A549 (cell line): ENCODE measurements at regions not wholly inside any gene's neighbourhood (a gene's known extent, or its start where the extent isn't known, plus 50 kb on each side); places are given as distances from the start of the nearest gene placed in this dataset.

Source experiments
- ATAC-seq, 2 experiments: fragments of 200-7000 bp in 1 of 2; fragments of >200 bp in 1 of 2; cut with Nextera tagmentation in 1 of 2; cut with Tn5 transposase in 1 of 2; 3 replicates each; pipeline versions ENCODE4 v1.8.0 to v1.9.1; 2018 to 2020; ENCODE audit warnings: mild to moderate bottlenecking in 1 of 2, moderate library complexity in 1 of 2
- CTCF ChIA-PET: fragments of 300-600 bp; sonication (Branson Sonifier 250); formaldehyde crosslinking; extraction: SDS; loops from one replicate; lab custom pipeline; 2021; ENCODE audit warnings: antibody characterized with exemption, inconsistent platforms; lab: Yijun Ruan, JAX
- POLR2A ChIA-PET: fragments of 350-600 bp; formaldehyde crosslinking; extraction: SDS; loops from one replicate; lab custom pipeline; 2021; ENCODE audit warnings: antibody characterized with exemption, inconsistent platforms; lab: Yijun Ruan, JAX
- DNase-seq, 2 experiments: peaks; one replicate each; pipeline versions ENCODE4 v3.0.0 to v3.0.0-alpha.2; 2011 to 2016; ENCODE audit warnings: low read depth in 1 of 2, low spot score in 1 of 2
- FAIRE-seq: peaks from 2 replicates; lab custom pipeline; 2011; peaks lifted over from hg19 to GRCh38; lab: Jason Lieb, UNC
- H3K27ac ChIP-seq, 2 experiments: fragments of >200 bp; sonication (Bioruptor Twin); formaldehyde crosslinking; 3 replicates each; pipeline ENCODE4 v1.5.1; 2016 to 2017
- H3K4me1 ChIP-seq: fragments of >200 bp; sonication (Bioruptor Twin); formaldehyde crosslinking; 3 replicates; pipeline ENCODE4 v1.6.1; 2016
- H3K4me2 ChIP-seq: fragments of >200 bp; sonication (Bioruptor Twin); formaldehyde crosslinking; 3 replicates; pipeline ENCODE4 v1.6.1; 2016
- H3K4me3 ChIP-seq: fragments of >200 bp; sonication (Bioruptor Twin); formaldehyde crosslinking; 3 replicates; pipeline ENCODE4 v1.5.1; 2016
- H3K9me3 ChIP-seq: fragments of >200 bp; sonication (Bioruptor Twin); formaldehyde crosslinking; 3 replicates; pipeline ENCODE4 v1.6.1; 2016
- ATOH8 ChIP-seq: fragments of 250-450 bp; sonication (Bioruptor Pico); IDR thresholded peaks from 2 replicates; pipeline ENCODE4 v1.5.0; 2020; ENCODE audit warnings: low read depth, mild to moderate bottlenecking, moderate library complexity
- CBX2 ChIP-seq: fragments of 200-600 bp; sonication (generic); IDR thresholded peaks from 2 replicates; pipeline ENCODE4 v1.6.1; 2016; ENCODE audit warnings: low read depth, mild to moderate bottlenecking, borderline replicate concordance
- CHD2 ChIP-seq: fragments of 150-350 bp; IDR thresholded peaks from 2 replicates; pipeline ENCODE4 v1.6.1; 2014; ENCODE audit warnings: low read length; ENCODE audit not compliant: partially characterized antibody
- CTCF ChIP-seq: fragments of >200 bp; sonication (Bioruptor Twin); formaldehyde crosslinking; IDR thresholded peaks from 3 replicates; pipeline ENCODE4 v1.5.1; 2016
- EP300 ChIP-seq, 2 experiments: fragments of >200 bp; sonication (Bioruptor Twin); formaldehyde crosslinking; IDR thresholded peaks; 2 replicates in 1 of 2; 3 replicates in 1 of 2; pipeline ENCODE4 v1.6.1; 2016 to 2017
- ESRRA ChIP-seq: fragments of 150-350 bp; IDR thresholded peaks from 2 replicates; pipeline ENCODE4 v1.6.1; 2014; ENCODE audit warnings: mild to moderate bottlenecking, low read length, borderline replicate concordance
- FOSL2 ChIP-seq, 2 experiments: fragments of 450-650 bp in 1 of 2; fragments of >200 bp in 1 of 2; sonication (Bioruptor Twin) in 1 of 2; formaldehyde crosslinking; IDR thresholded peaks; 2 replicates each; pipeline versions ENCODE4 v1.5.0 to v1.6.1; 2016 to 2020; ENCODE audit warnings: mild to moderate bottlenecking in 1 of 2, moderate library complexity in 1 of 2
- GATA3 ChIP-seq: IDR thresholded peaks from 2 replicates; pipeline ENCODE4 v1.6.1; 2012; ENCODE audit warnings: borderline replicate concordance
- HOXB5 ChIP-seq: fragments of 250-450 bp; sonication (Bioruptor Pico); IDR thresholded peaks from 2 replicates; pipeline ENCODE4 v1.5.0; 2020; ENCODE audit warnings: mild to moderate bottlenecking, moderate library complexity
- JUN ChIP-seq, 2 experiments: fragments of >200 bp; sonication (Bioruptor Twin); formaldehyde crosslinking; IDR thresholded peaks; 2 replicates in 1 of 2; 3 replicates in 1 of 2; pipeline ENCODE4 v1.6.1; 2016 to 2017
- KDM5A ChIP-seq: fragments of 200-600 bp; sonication (generic); IDR thresholded peaks from 2 replicates; pipeline ENCODE4 v1.6.1; 2016; ENCODE audit warnings: antibody characterized with exemption, mild to moderate bottlenecking
- MYC ChIP-seq: IDR thresholded peaks from 2 replicates; pipeline ENCODE4 v1.6.1; 2012; ENCODE audit warnings: mild to moderate bottlenecking, inconsistent platforms, low read length, improper control_type of control experiment, borderline replicate concordance
- NR3C1 ChIP-seq: fragments of >200 bp; sonication (Bioruptor Twin); formaldehyde crosslinking; IDR thresholded peaks from 3 replicates; pipeline ENCODE4 v1.6.1; 2017
- RCOR1 ChIP-seq: fragments of 150-350 bp; IDR thresholded peaks from 2 replicates; pipeline ENCODE4 v1.6.1; 2014; ENCODE audit warnings: antibody characterized with exemption, low read length, low read depth
- RFX5 ChIP-seq: fragments of 450-650 bp; IDR thresholded peaks from 2 replicates; pipeline ENCODE4 v1.7.1; 2014; ENCODE audit warnings: antibody characterized with exemption, mild to moderate bottlenecking, moderate library complexity
- SREBF2 ChIP-seq: fragments of 450-650 bp; IDR thresholded peaks from 2 replicates; pipeline ENCODE4 v1.6.1; 2014; ENCODE audit warnings: mild to moderate bottlenecking, moderate library complexity
- USF2 ChIP-seq: fragments of 450-650 bp; IDR thresholded peaks from 2 replicates; pipeline ENCODE4 v1.6.1; 2014; ENCODE audit warnings: antibody characterized with exemption
- ZC3H11A ChIP-seq: fragments of 450-650 bp; IDR thresholded peaks from 2 replicates; pipeline ENCODE4 v1.6.1; 2014; ENCODE audit warnings: antibody characterized with exemption, mild to moderate bottlenecking
- WGBS: methylation state at CpG from one replicate; pipeline ENCODE4 v1.1.6; 2017; ENCODE audit errors: missing lambda C conversion rate; 5-methylcytosine and 5-hydroxymethylcytosine counted together
- TF ChIP-seq, protein P1 (sequence below): IDR thresholded peaks from 2 replicates; pipeline ENCODE4 v1.6.1; 2012

DNA sequence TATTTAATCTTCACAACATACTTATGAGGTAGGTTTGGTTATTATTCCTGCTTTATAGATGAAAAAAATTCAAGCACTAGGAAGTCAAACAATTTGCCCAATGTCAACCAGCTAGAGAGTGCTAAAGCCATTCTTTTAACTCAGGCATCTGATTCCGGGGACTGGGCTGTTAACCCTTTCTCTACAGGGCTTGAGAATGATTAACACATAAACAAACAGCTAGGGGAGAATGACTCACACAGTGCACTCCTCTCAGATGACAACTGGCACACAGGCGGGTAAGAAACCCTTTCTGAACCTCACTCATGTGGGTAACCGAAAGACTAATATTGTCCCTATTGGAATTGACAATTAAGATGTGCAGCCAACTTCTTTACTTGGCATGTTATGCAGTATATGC, 86.3 kb upstream of the FSHR start:
- Histone ChIP-seq H3K9me3 (0 out of 3 replicates have a peak, but pooled peaks cover 2% of the 10 kb centered on the region), H3K4me2 (0 out of 3 replicates have a peak overlapping the region, but pooled peaks have one; percentile 18), H3K4me1 (no peaks in the 10 kb centered on the region), H3K4me3 (no peak overlapping the region), H3K27ac (no peak overlapping the region)
- no peak for TF ChIP-seq FOSL2 (IDR thresholded peaks at IDR 0.05)
- 0 out of 2 replicates have a peak, but pooled peaks have one; percentile 3 for TF ChIP-seq FOSL2 (CRISPR knock-in tag; IDR thresholded peaks at IDR 0.05)
- TF ChIP-seq GATA3: no peak
- no peak for TF ChIP-seq EP300 (IDR thresholded peaks at IDR 0.05)
- DNase-seq (peak; percentile 3 to 14), FAIRE-seq (no peak), ATAC-seq (peak in 1 of 2 experiments; percentile 54; a peak in 1 of 6 replicates)
- 5% methylated on average over 3 of the region's 3 CpGs for WGBS
- ChIA-PET CTCF (no interaction called here), POLR2A (no interaction called here)

DNA sequence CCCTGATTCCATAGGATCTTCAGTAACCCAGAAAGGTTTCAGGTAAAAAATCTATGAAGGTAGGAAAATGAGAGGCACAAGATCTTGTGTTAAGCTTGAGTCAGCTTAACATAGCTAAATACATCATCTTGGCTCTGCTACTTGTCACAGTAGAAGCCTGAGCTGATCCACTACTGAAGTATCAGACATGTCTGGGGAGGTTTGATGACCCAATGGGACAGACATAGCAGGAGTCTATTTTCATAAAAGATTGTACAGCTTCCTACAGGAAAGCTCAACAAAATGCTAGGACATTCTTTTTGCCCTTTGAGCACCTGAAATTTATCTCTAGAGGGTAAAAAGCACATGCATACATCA, 84.3 kb upstream of the FSHR start:
- Histone ChIP-seq H3K4me3 (no peak overlapping the region), H3K9me3 (no peaks in the 10 kb centered on the region), H3K27ac (no peak overlapping the region), H3K4me2 (no peak overlapping the region), H3K4me1 (no peaks in the 10 kb centered on the region)
- ATAC-seq (no peak), FAIRE-seq (no peak), DNase-seq (no peak)
- POLR2A ChIA-PET: no interaction called here
- TF ChIP-seq JUN (IDR thresholded peaks at IDR 0.05) (no peak), MYC (no peak), EP300 (IDR thresholded peaks at IDR 0.05) (no peak), CHD2 (no peak), GATA3 (no peak)
- CTCF ChIA-PET: no interaction called here

DNA sequence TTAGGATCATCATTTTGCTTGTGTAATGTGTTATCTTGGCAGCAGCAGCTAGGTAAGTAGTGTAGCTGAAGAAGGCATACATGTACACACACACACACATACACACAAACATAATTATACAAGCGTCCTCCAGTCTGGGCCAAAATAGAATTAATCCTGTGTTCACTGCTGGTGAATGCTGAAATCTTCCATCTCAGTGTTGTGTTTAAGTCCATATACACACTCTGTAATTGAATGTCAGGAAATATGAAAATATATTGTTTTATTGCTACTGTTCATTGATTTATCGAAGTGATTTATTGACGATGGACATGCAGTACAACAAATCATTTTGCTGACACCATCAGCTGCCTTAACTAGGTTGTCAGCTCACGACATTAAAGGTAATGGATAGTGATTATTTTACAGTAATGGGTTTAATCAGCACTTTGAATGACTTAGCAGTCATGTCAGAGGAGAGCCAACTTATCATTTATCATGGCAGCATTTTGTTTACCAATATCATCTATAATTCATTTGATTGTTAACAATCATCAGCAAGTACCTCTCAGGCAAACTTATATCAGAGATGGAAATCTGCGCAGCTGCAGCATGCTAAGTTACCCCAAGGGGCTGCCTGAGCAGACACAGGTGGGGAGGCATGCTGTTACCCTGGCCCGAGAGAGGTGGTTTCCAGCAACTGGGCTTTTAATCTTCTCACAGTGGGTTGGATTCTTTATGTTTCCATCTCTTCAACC, 83.7 kb upstream of the FSHR start:
- no peak overlapping the region for H3K27ac ChIP-seq
- 11% methylated on average over 6 of the region's 6 CpGs for WGBS
- H3K9me3 ChIP-seq: no peaks in the 10 kb centered on the region
- CTCF ChIA-PET: no interaction called here
- FAIRE-seq (no peak), DNase-seq (no peak), ATAC-seq (no peak)
- no peaks in the 10 kb centered on the region for H3K4me1 ChIP-seq
- no peak overlapping the region for H3K4me2 ChIP-seq
- POLR2A ChIA-PET: no interaction called here
- no peak overlapping the region for H3K4me3 ChIP-seq
- TF ChIP-seq USF2 (no peak), NR3C1 (no peak), HOXB5 (no peak), CTCF (no peak), ATOH8 (no peak), ESRRA (no peak), MYC (no peak), ZC3H11A (no peak), CBX2 (no peak), RCOR1 (no peak), KDM5A (no peak), SREBF2 (no peak), RFX5 (no peak)
- TF ChIP-seq, protein P1, sequence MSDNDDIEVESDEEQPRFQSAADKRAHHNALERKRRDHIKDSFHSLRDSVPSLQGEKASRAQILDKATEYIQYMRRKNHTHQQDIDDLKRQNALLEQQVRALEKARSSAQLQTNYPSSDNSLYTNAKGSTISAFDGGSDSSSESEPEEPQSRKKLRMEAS: no peak
